Endothelial cell of umbilical vein (primary cell): ENCODE measurements at regions not wholly inside any gene's neighbourhood (a gene's known extent, or its start where the extent isn't known, plus 50 kb on each side); places are given as distances from the start of the nearest gene placed in this dataset.

Source experiments
- BruUV-seq: library from RNA; stranded (reverse); fragments of 400-500 nt; replicated peaks from 2 replicates; lab custom pipeline; 2021; lab: Mats Ljungman, UMichigan
- CTCF ChIA-PET: fragments of 300-600, 350-600 bp; sonication (Branson Sonifier 250); formaldehyde crosslinking; loops from one replicate; lab custom pipeline; 2021; ENCODE audit warnings: antibody characterized with exemption, inconsistent platforms; lab: Charles Lee
- POLR2A ChIA-PET: fragments of 300-600, 350-600 bp; sonication (Branson Sonifier 250); formaldehyde crosslinking; loops from one replicate; lab custom pipeline; 2021; ENCODE audit warnings: antibody characterized with exemption, inconsistent platforms; lab: Charles Lee
- DNase-seq: peaks from one replicate; pipeline ENCODE4 v3.0.0-alpha.2; 2011; ENCODE audit warnings: low read depth, low spot score
- FAIRE-seq: peaks from 2 replicates; lab custom pipeline; 2011; peaks lifted over from hg19 to GRCh38; lab: Jason Lieb, UNC
- H2AFZ ChIP-seq: 2 replicates; pipeline ENCODE4 v1.6.0; 2012; ENCODE audit warnings: low read depth, low read length, control low read depth, inconsistent platforms
- H3K27ac ChIP-seq: 2 replicates; pipeline ENCODE4 v1.5.1; 2011; ENCODE audit warnings: low read depth, mild to moderate bottlenecking, control low read depth, low read length, moderate library complexity; ENCODE audit not compliant: insufficient read depth
- H3K27me3 ChIP-seq, 2 experiments: 2 replicates each; pipeline versions ENCODE4 v1.6.0 to v1.6.1; 2011; ENCODE audit warnings: low read length in 2 of 2, mixed read lengths in 1 of 2; ENCODE audit not compliant: control insufficient read depth in 2 of 2, insufficient read depth in 2 of 2
- H3K36me3 ChIP-seq, 2 experiments: 2 replicates in 1 of 2; 3 replicates in 1 of 2; pipeline ENCODE4 v1.5.1; 2011; ENCODE audit warnings: low read length in 2 of 2, mild to moderate bottlenecking in 1 of 2, moderate library complexity in 1 of 2; ENCODE audit not compliant: control insufficient read depth in 2 of 2, insufficient read depth in 2 of 2; ENCODE audit errors: extremely low read depth in 1 of 2
- H3K4me1 ChIP-seq: 3 replicates; pipeline ENCODE4 v1.5.1; 2011; ENCODE audit warnings: mild to moderate bottlenecking, low read length; ENCODE audit not compliant: control insufficient read depth, insufficient read depth; ENCODE audit errors: extremely low read depth
- H3K4me2 ChIP-seq: 2 replicates; pipeline ENCODE4 v1.6.1; 2011; ENCODE audit warnings: low read length, control low read depth, mixed read lengths; ENCODE audit not compliant: insufficient read depth
- H3K4me3 ChIP-seq, 3 experiments: fragments of 200-600 bp in 1 of 3; sonication (generic), shearing (Covaris generic) in 1 of 3; replicated peaks in 1 of 3; 2 replicates each; pipeline ENCODE4 v1.5.1; 2011 to 2016; ENCODE audit warnings: control low read depth in 3 of 3, low read length in 3 of 3, mild to moderate bottlenecking in 2 of 3, inconsistent platforms in 1 of 3, low read depth in 1 of 3, moderate library complexity in 1 of 3; ENCODE audit not compliant: insufficient read depth in 1 of 3
- H3K79me2 ChIP-seq: 2 replicates; pipeline ENCODE4 v1.6.0; 2012; ENCODE audit warnings: low read length, inconsistent platforms; ENCODE audit not compliant: control insufficient read depth, insufficient read depth
- H3K9ac ChIP-seq: replicated peaks from 2 replicates; pipeline ENCODE3; 2011; ENCODE audit warnings: low read length, control low read depth; ENCODE audit not compliant: insufficient read depth; ENCODE audit errors: extremely low read depth
- H3K9me1 ChIP-seq: replicated peaks from 3 replicates; pipeline ENCODE4 v1.6.0; 2011; ENCODE audit warnings: mild to moderate bottlenecking, low read length; ENCODE audit not compliant: control insufficient read depth, insufficient read depth; ENCODE audit errors: extremely low read depth
- H3K9me3 ChIP-seq: replicated peaks from 2 replicates; pipeline ENCODE4 v1.5.1; 2012; ENCODE audit warnings: low read length, inconsistent platforms; ENCODE audit not compliant: control insufficient read depth, insufficient read depth
- H4K20me1 ChIP-seq: replicated peaks from 2 replicates; pipeline ENCODE3; 2011; ENCODE audit warnings: mild to moderate bottlenecking, low read length; ENCODE audit not compliant: control insufficient read depth, insufficient read depth; ENCODE audit errors: extremely low read depth
- EZH2 ChIP-seq: IDR thresholded peaks from 2 replicates; pipeline ENCODE4 v1.6.1; 2012; ENCODE audit warnings: borderline replicate concordance, low read depth, mild to moderate bottlenecking, moderate library complexity, low read length, inconsistent platforms; ENCODE audit not compliant: severe bottlenecking
- FOS ChIP-seq: IDR thresholded peaks from 2 replicates; pipeline ENCODE4 v1.6.1; 2011; ENCODE audit warnings: mild to moderate bottlenecking, low read length, moderate library complexity, borderline replicate concordance; ENCODE audit not compliant: insufficient read depth
- GATA2 ChIP-seq: IDR thresholded peaks from 2 replicates; pipeline ENCODE4 v1.7.0; 2011; ENCODE audit warnings: low read depth, mild to moderate bottlenecking, moderate library complexity, mixed read lengths, low read length; ENCODE audit not compliant: insufficient read length, insufficient read depth
- JUN ChIP-seq: IDR thresholded peaks from 2 replicates; pipeline ENCODE4 v1.6.1; 2011; ENCODE audit warnings: borderline replicate concordance, low read depth; ENCODE audit not compliant: insufficient read length, insufficient read depth
- MAX ChIP-seq: IDR thresholded peaks from 2 replicates; pipeline ENCODE4 v1.6.1; 2011; ENCODE audit not compliant: insufficient read depth, insufficient read length
- MYC ChIP-seq: IDR thresholded peaks from one replicate; pipeline ENCODE4 v1.6.1; 2011; ENCODE audit warnings: mild to moderate bottlenecking, low read depth, low read length
- POLR2A ChIP-seq: IDR thresholded peaks from 2 replicates; pipeline ENCODE4 v1.6.1; 2012; ENCODE audit warnings: low read depth, mild to moderate bottlenecking, control low read depth, low read length
- POLR2AphosphoS5 ChIP-seq: IDR thresholded peaks from 2 replicates; pipeline ENCODE4 v1.6.1; 2012; ENCODE audit warnings: low read depth, mild to moderate bottlenecking, control low read depth, low read length, moderate library complexity; ENCODE audit not compliant: insufficient read depth
- dilution Hi-C: fragments of 300-500 bp; cut with MboI; formaldehyde crosslinking; loops from one replicate; pipeline ENCODE4 v1.15.0; 2019; ENCODE audit warnings: low sequenced_read_pairs; ENCODE audit not compliant: extremely low pct_ligation_motif_present
- intact Hi-C: fragments of 100-400 bp; cut with micrococcal nuclease; formaldehyde crosslinking; loops from one replicate; pipeline ENCODE4 v1.10.0; 2022
- TF ChIP-seq, protein P1 (sequence below), 2 donors: IDR thresholded peaks; 1 replicate in 1 of 2; 2 replicates in 1 of 2; pipeline ENCODE4 v1.5.1; 2011; ENCODE audit warnings: low read length in 2 of 2, mild to moderate bottlenecking in 2 of 2, moderate library complexity in 2 of 2, control low read depth in 1 of 2, inconsistent platforms in 1 of 2, low read depth in 1 of 2; ENCODE audit not compliant: insufficient read depth in 1 of 2; ENCODE audit errors: extremely low read depth in 1 of 2

GRCh38 chr2:217051416-217051815, 191.6 kb upstream of the TNP1 start:
- no peak for FAIRE-seq

More at GRCh38 chr2:217051416-217051815, 191.6 kb upstream of the TNP1 start:
- peaks cover 11% of the 10 kb centered on the region for H3K4me1 ChIP-seq
- no peak overlapping the region for H3K27ac ChIP-seq
- TF ChIP-seq GATA2 (no peak), JUN (no peak), MYC (no peak), POLR2AphosphoS5 (no peak), POLR2A (no peak), FOS (no peak), EZH2 (no peak), MAX (no peak)
- TF ChIP-seq, protein P1, sequence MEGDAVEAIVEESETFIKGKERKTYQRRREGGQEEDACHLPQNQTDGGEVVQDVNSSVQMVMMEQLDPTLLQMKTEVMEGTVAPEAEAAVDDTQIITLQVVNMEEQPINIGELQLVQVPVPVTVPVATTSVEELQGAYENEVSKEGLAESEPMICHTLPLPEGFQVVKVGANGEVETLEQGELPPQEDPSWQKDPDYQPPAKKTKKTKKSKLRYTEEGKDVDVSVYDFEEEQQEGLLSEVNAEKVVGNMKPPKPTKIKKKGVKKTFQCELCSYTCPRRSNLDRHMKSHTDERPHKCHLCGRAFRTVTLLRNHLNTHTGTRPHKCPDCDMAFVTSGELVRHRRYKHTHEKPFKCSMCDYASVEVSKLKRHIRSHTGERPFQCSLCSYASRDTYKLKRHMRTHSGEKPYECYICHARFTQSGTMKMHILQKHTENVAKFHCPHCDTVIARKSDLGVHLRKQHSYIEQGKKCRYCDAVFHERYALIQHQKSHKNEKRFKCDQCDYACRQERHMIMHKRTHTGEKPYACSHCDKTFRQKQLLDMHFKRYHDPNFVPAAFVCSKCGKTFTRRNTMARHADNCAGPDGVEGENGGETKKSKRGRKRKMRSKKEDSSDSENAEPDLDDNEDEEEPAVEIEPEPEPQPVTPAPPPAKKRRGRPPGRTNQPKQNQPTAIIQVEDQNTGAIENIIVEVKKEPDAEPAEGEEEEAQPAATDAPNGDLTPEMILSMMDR (IDR thresholded peaks at IDR 0.05; ENCODE audit: extremely low read depth in 1 of 2, insufficient read depth in 1 of 2, low read depth in 1 of 2, low read length in 2 of 2), result no peak
- CTCF ChIA-PET, result interaction anchor here (1.5 kb wide), 1 partner anchor 115 kb away, joined by 3 read pairs; no protein-coding TSS in a partner anchor
- no peak for DNase-seq
- no peak overlapping the region for H3K4me3 ChIP-seq
- no TSS peak for BruUV-seq
- H3K27me3 ChIP-seq, result no peaks in the 10 kb centered on the region
- POLR2A ChIA-PET, result no interaction called here
- no peaks in the 10 kb centered on the region for H4K20me1 ChIP-seq
- H3K36me3 ChIP-seq, result no peaks in the 10 kb centered on the region
- no peak overlapping the region for H3K4me2 ChIP-seq
- H2AFZ ChIP-seq, result no peak overlapping the region
- H3K9ac ChIP-seq, result no peak overlapping the region
- H3K9me3 ChIP-seq, result no peaks in the 10 kb centered on the region
- dilution Hi-C loops (no loop called here), intact Hi-C loops (no loop called here)
- no peaks in the 10 kb centered on the region for H3K79me2 ChIP-seq
- H3K9me1 ChIP-seq, result no peaks in the 10 kb centered on the region
